H1 (cell line): ENCODE measurements at regions not wholly inside any gene's neighbourhood (a gene's known extent, or its start where the extent isn't known, plus 50 kb on each side); places are given as distances from the start of the nearest gene placed in this dataset.

Experiments used
- CTCF ChIA-PET: fragments of 300-600 bp; sonication (Branson Sonifier 250); formaldehyde crosslinking; loops from one replicate; lab custom pipeline; 2021; ENCODE audit not compliant: partially characterized antibody; lab: Charles Lee
- POLR2A ChIA-PET: fragments of 300-600 bp; sonication (Branson Sonifier 250); formaldehyde crosslinking; loops from one replicate; lab custom pipeline; 2021; ENCODE audit warnings: inconsistent platforms; ENCODE audit not compliant: partially characterized antibody; lab: Charles Lee
- DNase-seq, 2 experiments: peaks; one replicate each; pipeline versions ENCODE4 v3.0.0 to v3.0.0-alpha.2; 2010 to 2022; ENCODE audit warnings: low spot score in 2 of 2, low read depth in 1 of 2, mixed read lengths in 1 of 2
- FAIRE-seq: peaks from 2 replicates; lab custom pipeline; 2011; peaks lifted over from hg19 to GRCh38; lab: Jason Lieb, UNC
- H2AFZ ChIP-seq: 2 replicates; pipeline ENCODE4 v1.8.1; 2012; ENCODE audit warnings: low read length, inconsistent platforms
- H2AK5ac ChIP-seq: 2 replicates; pipeline ENCODE4 v1.6.1; 2013; ENCODE audit warnings: low read depth, low read length
- H2BK120ac ChIP-seq: replicated peaks from 2 replicates; pipeline ENCODE3; 2013; ENCODE audit warnings: low read depth, low read length, inconsistent platforms
- H2BK12ac ChIP-seq: 2 replicates; pipeline ENCODE4 v1.6.1; 2013; ENCODE audit warnings: low read depth, low read length
- H2BK15ac ChIP-seq: 2 replicates; pipeline ENCODE4 v1.6.1; 2013; ENCODE audit warnings: low read length
- H2BK20ac ChIP-seq: 2 replicates; pipeline ENCODE4 v1.6.1; 2013; ENCODE audit warnings: low read length
- H2BK5ac ChIP-seq: 2 replicates; pipeline ENCODE4 v1.6.1; 2013; ENCODE audit warnings: low read depth, low read length
- H3K14ac ChIP-seq: 2 replicates; pipeline ENCODE4 v1.6.1; 2013; ENCODE audit warnings: inconsistent platforms; ENCODE audit not compliant: insufficient read length
- H3K18ac ChIP-seq: 2 replicates; pipeline ENCODE4 v1.6.1; 2013; ENCODE audit warnings: low read length; ENCODE audit errors: extremely low read depth
- H3K23ac ChIP-seq: 2 replicates; pipeline ENCODE4 v1.6.1; 2013; ENCODE audit warnings: inconsistent platforms; ENCODE audit not compliant: insufficient read length
- H3K23me2 ChIP-seq: 2 replicates; pipeline ENCODE4 v1.6.1; 2013; ENCODE audit warnings: low read depth, low read length
- H3K27ac ChIP-seq: 2 replicates; pipeline ENCODE4 v1.6.1; 2011; ENCODE audit warnings: low read depth, low read length, inconsistent platforms
- H3K27me3 ChIP-seq, 4 experiments: replicated peaks in 1 of 4; 1 replicate in 1 of 4; 2 replicates in 3 of 4; pipeline versions ENCODE4 v1.6.1 to v1.8.1; 2011 to 2013; ENCODE audit warnings: low read length in 3 of 4, mild to moderate bottlenecking in 3 of 4, inconsistent platforms in 2 of 4, mixed read lengths in 2 of 4, moderate library complexity in 1 of 4; ENCODE audit not compliant: control insufficient read depth in 3 of 4, insufficient read depth in 3 of 4; ENCODE audit errors: extremely low read depth in 1 of 4
- H3K36me3 ChIP-seq, 4 experiments: 2 replicates each; pipeline versions ENCODE4 v1.6.1 to v1.8.1; 2011 to 2013; ENCODE audit warnings: mild to moderate bottlenecking in 4 of 4, low read length in 3 of 4, moderate library complexity in 2 of 4, control low read depth in 1 of 4, inconsistent platforms in 1 of 4; ENCODE audit not compliant: insufficient read depth in 4 of 4, control insufficient read depth in 2 of 4
- H3K4ac ChIP-seq: replicated peaks from 2 replicates; pipeline ENCODE3; 2013; ENCODE audit warnings: low read length, low read depth, mixed read lengths, inconsistent platforms; ENCODE audit not compliant: insufficient read length
- H3K4me1 ChIP-seq, 4 experiments: replicated peaks in 1 of 4; 1 replicate in 1 of 4; 2 replicates in 3 of 4; pipeline versions ENCODE4 v1.6.1 to v1.8.1; 2011 to 2013; ENCODE audit warnings: low read length in 3 of 4, inconsistent platforms in 2 of 4, mixed read lengths in 1 of 4; ENCODE audit not compliant: insufficient read depth in 4 of 4, control insufficient read depth in 3 of 4
- H3K4me2 ChIP-seq, 2 experiments: 2 replicates each; pipeline versions ENCODE4 v1.6.1 to v1.8.1; 2011 to 2013; ENCODE audit warnings: low read depth in 2 of 2, low read length in 2 of 2, control low read depth in 1 of 2, inconsistent platforms in 1 of 2, mild to moderate bottlenecking in 1 of 2; ENCODE audit not compliant: insufficient read depth in 1 of 2
- H3K4me3 ChIP-seq, 4 experiments: fragments of 200-600, 300-600 bp in 1 of 4; sonication (generic), shearing (Covaris generic), sonication (Bioruptor Twin) in 1 of 4; 2 replicates each; pipeline versions ENCODE4 v1.5.1 to v1.8.1; 2011 to 2016; ENCODE audit warnings: low read length in 4 of 4, low read depth in 3 of 4, control low read depth in 2 of 4, inconsistent platforms in 2 of 4, mild to moderate bottlenecking in 2 of 4, mixed read lengths in 1 of 4, moderate library complexity in 1 of 4; ENCODE audit not compliant: insufficient read depth in 2 of 4; ENCODE audit errors: extremely low read depth in 1 of 4
- H3K56ac ChIP-seq: replicated peaks from 2 replicates; pipeline ENCODE3; 2013; ENCODE audit warnings: low read depth, mild to moderate bottlenecking, mixed read lengths, low read length, inconsistent platforms; ENCODE audit not compliant: insufficient read length
- H3K79me1 ChIP-seq: 2 replicates; pipeline ENCODE4 v1.6.1; 2013; ENCODE audit warnings: low read depth, low read length, control low read depth
- H3K79me2 ChIP-seq, 2 experiments: 2 replicates each; pipeline versions ENCODE4 v1.6.1 to v1.8.1; 2012 to 2013; ENCODE audit warnings: low read length in 2 of 2, mild to moderate bottlenecking in 2 of 2, inconsistent platforms in 1 of 2; ENCODE audit not compliant: insufficient read depth in 2 of 2, control insufficient read depth in 1 of 2
- H3K9ac ChIP-seq, 4 experiments: replicated peaks in 1 of 4; 1 replicate in 1 of 4; 2 replicates in 3 of 4; pipeline versions ENCODE4 v1.6.1 to v1.8.1; 2011 to 2013; ENCODE audit warnings: low read depth in 3 of 4, low read length in 3 of 4, control low read depth in 2 of 4, mild to moderate bottlenecking in 2 of 4, moderate library complexity in 2 of 4, inconsistent platforms in 1 of 4; ENCODE audit errors: extremely low read depth in 1 of 4
- H3K9me3 ChIP-seq, 2 experiments: 2 replicates each; pipeline versions ENCODE4 v1.6.1 to v1.8.1; 2012 to 2013; ENCODE audit warnings: mild to moderate bottlenecking in 2 of 2, moderate library complexity in 2 of 2, control low read depth in 1 of 2, inconsistent platforms in 1 of 2, low read depth in 1 of 2, low read length in 1 of 2, mixed read lengths in 1 of 2; ENCODE audit not compliant: insufficient read depth in 2 of 2
- H4K20me1 ChIP-seq, 2 experiments: replicated peaks in 1 of 2; 2 replicates each; pipeline versions ENCODE3 to v1.8.1; 2011 to 2013; ENCODE audit warnings: inconsistent platforms in 2 of 2, low read length in 2 of 2, mild to moderate bottlenecking in 1 of 2; ENCODE audit not compliant: insufficient read depth in 2 of 2, control insufficient read depth in 1 of 2
- H4K5ac ChIP-seq: 2 replicates; pipeline ENCODE4 v1.6.1; 2013; ENCODE audit warnings: low read length, low read depth, mixed read lengths, inconsistent platforms; ENCODE audit not compliant: insufficient read length
- H4K8ac ChIP-seq: 2 replicates; pipeline ENCODE4 v1.8.0; 2013; ENCODE audit warnings: mild to moderate bottlenecking, moderate library complexity, low read length, inconsistent platforms; ENCODE audit not compliant: insufficient read depth; ENCODE audit errors: extremely low read depth
- H4K91ac ChIP-seq: replicated peaks from 2 replicates; pipeline ENCODE3; 2013; ENCODE audit warnings: low read length, mixed read lengths, inconsistent platforms; ENCODE audit not compliant: insufficient read length
- POLR2AphosphoS5 ChIP-seq: IDR thresholded peaks from 2 replicates; pipeline ENCODE4 v1.6.1; 2011; ENCODE audit warnings: low read depth, low read length
- WGBS, 2 experiments: shearing (Covaris generic) in 1 of 2; methylation state at CpG; one replicate each; pipeline versions ENCODE4 v1.1.6 to v1.1.7; 2013 to 2015; ENCODE audit warnings: low lambda C conversion rate in 2 of 2, mixed read lengths in 2 of 2, inconsistent platforms in 1 of 2, low coverage in 1 of 2, missing lambda C conversion rate in 1 of 2; ENCODE audit not compliant: insufficient replicate concordance in 2 of 2, insufficient coverage in 1 of 2, insufficient read length in 1 of 2; ENCODE audit errors: extremely low coverage in 1 of 2, missing lambda C conversion rate in 1 of 2; 5-methylcytosine and 5-hydroxymethylcytosine counted together

GRCh38 chr2:118558846-118559245, 288.6 kb downstream of the EN1 start:
- Histone ChIP-seq H2AFZ (no peak overlapping the region), H2BK15ac (no peak overlapping the region), H3K56ac (no peak overlapping the region), H2BK120ac (no peak overlapping the region), H3K23ac (no peak overlapping the region), H3K9me3 (no peaks in the 10 kb centered on the region), H3K14ac (no peak overlapping the region), H2AK5ac (no peak overlapping the region), H4K5ac (no peak overlapping the region), H3K79me1 (no peaks in the 10 kb centered on the region), H2BK12ac (no peak overlapping the region), H2BK5ac (no peak overlapping the region), H3K4me2 (no peak overlapping the region), H3K4me3 (no peak overlapping the region), H4K8ac (no peak overlapping the region), H3K4ac (no peak overlapping the region), H3K27me3 (no peaks in the 10 kb centered on the region), H4K91ac (no peak overlapping the region), H3K79me2 (no peaks in the 10 kb centered on the region), H3K23me2 (no peaks in the 10 kb centered on the region), H3K9ac (no peak overlapping the region), H2BK20ac (no peak overlapping the region), H4K20me1 (no peaks in the 10 kb centered on the region), H3K18ac (no peak overlapping the region), H3K27ac (no peak overlapping the region), H3K4me1 (no peaks in the 10 kb centered on the region), H3K36me3 (no peaks in the 10 kb centered on the region)
- WGBS, 2 experiments: 87% methylated on average over 1 of the region's 1 CpG; no CpG with 5 or more reads in 1 of the 2 experiments
- DNase-seq (no peak), FAIRE-seq (no peak)
- ChIA-PET CTCF (interaction anchor here (1.4 kb wide), 1 partner anchor 66 kb away, joined by 4 read pairs; no protein-coding TSS in a partner anchor), POLR2A (no interaction called here)
- TF ChIP-seq POLR2AphosphoS5: no peak
